ENCODE measurements at regions not wholly inside any gene's neighbourhood (a gene's known extent, or its start where the extent isn't known, plus 50 kb on each side); places are given as distances from the start of the nearest gene placed in this dataset.

- TF ChIP-seq KDM5A (IDR thresholded peaks at IDR 0.05) (no peak), CTCF (IDR thresholded peaks at IDR 0.05) (no peak), CHD2 (IDR thresholded peaks at IDR 0.05; ENCODE audit: low read length, partially characterized antibody) (no peak), NR3C1 (IDR thresholded peaks at IDR 0.05) (no peak)
Measured at GRCh38 chr3:154753101-154753500, 323.1 kb upstream of the GPR149 start.

All from A549 (cell line).